GM10266 (cell line): ENCODE measurements at regions not wholly inside any gene's neighbourhood (a gene's known extent, or its start where the extent isn't known, plus 50 kb on each side); places are given as distances from the start of the nearest gene placed in this dataset.

ENCODE experiments used
- DNase-seq: peaks from one replicate; pipeline ENCODE4 v3.0.0; 2012; ENCODE audit errors: extremely low spot score
- TF ChIP-seq, protein P1 (sequence below): IDR thresholded peaks from 2 replicates; pipeline ENCODE4 v1.5.1; 2012; ENCODE audit warnings: mild to moderate bottlenecking, low read depth; ENCODE audit not compliant: control insufficient read depth, insufficient read depth; ENCODE audit errors: missing control alignments

DNA sequence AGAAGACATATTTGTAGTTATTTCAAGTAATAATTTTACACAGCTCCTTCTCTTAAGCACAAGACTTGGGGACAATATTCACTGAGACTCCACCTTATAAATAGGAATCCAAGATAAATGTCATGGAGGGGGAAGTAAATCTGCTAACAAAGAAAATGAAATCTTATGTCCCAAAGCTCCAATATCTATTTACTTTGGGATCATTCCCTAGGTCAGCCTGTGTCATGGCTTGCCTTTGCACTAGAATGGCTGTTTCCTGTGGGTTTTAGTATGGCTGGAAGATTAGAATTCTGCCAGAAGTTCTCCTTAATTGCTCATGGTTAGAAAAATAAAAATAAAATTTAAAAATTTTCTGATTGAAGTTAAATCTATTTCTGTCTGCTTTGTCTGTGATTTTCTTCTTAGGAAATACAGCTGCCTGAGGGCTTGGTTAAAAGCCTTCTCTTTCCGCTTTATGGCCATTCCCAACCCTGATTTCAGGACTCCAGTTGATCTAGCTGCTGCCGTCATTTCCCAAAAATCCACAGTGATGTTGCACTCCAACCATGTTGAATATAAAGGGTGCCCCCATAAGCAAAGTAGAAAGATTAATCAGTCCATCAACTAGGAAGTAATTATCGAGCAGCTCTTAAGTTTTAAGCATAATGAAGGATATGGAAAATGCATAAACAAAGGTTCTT lies 326.4 kb upstream of the LYPLAL1 start:
- DNase-seq = no peak
- TF ChIP-seq, protein P1, sequence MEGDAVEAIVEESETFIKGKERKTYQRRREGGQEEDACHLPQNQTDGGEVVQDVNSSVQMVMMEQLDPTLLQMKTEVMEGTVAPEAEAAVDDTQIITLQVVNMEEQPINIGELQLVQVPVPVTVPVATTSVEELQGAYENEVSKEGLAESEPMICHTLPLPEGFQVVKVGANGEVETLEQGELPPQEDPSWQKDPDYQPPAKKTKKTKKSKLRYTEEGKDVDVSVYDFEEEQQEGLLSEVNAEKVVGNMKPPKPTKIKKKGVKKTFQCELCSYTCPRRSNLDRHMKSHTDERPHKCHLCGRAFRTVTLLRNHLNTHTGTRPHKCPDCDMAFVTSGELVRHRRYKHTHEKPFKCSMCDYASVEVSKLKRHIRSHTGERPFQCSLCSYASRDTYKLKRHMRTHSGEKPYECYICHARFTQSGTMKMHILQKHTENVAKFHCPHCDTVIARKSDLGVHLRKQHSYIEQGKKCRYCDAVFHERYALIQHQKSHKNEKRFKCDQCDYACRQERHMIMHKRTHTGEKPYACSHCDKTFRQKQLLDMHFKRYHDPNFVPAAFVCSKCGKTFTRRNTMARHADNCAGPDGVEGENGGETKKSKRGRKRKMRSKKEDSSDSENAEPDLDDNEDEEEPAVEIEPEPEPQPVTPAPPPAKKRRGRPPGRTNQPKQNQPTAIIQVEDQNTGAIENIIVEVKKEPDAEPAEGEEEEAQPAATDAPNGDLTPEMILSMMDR = no peak

DNA sequence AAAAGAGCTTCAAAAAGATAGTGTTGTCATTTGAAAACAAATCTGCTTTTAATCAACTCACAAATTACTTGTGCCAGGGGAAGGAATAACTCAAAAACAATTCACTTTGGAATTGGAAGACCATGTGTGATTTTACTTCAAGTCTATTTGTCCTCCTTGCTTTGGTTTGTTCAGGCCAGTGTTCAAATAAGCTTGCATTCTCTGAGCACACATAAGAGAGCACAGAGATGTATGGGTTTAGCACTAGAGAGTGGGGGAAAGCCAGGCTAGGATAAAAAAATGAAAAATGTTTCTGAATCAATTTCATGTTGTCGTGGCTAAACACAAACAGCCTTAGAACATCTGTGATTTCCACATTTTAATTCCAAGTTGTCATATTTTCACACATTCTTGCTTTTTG lies 325.7 kb upstream of the LYPLAL1 start:
- TF ChIP-seq, protein P1 = no peak
- DNase-seq = no peak

DNA sequence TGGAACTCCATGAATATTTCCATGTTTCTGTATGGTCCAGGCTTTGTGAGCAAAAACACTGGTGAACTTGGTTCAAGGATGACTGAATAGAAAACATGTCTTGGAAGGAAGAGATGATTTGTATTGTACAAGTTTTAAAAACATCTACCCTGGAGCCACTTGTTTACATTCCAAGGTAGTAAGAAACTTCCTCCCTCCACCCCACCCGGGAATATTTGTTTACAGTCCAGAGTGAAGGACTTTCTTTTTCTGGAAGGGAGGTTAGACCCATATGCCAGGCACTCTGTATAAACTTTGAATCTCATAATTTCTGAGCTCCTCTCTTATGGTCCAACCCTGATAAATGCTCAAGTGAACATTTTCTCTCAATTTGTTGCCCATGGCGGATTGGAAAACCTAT lies 323.3 kb upstream of the LYPLAL1 start:
- no peak for DNase-seq
- TF ChIP-seq, protein P1 = no peak

DNA sequence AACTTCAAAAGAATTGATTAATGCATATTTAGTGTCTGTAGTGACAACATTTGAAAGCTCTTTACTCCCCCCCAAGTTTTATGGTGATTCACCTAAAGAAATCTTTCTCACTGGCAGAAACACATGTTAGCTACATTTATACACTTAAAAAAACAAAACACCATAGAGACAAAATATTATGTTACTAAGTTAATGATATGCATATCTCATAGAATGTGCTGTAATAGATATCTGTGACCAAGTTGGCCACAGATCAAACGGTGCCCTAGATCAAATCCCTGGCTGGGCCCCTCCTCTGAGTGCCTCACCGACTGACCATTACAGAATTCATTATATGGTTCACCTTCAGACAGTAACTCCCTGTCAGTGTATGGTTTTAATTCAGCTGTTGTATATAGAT lies 322.1 kb upstream of the LYPLAL1 start:
- TF ChIP-seq, protein P1 = no peak
- DNase-seq = no peak

DNA sequence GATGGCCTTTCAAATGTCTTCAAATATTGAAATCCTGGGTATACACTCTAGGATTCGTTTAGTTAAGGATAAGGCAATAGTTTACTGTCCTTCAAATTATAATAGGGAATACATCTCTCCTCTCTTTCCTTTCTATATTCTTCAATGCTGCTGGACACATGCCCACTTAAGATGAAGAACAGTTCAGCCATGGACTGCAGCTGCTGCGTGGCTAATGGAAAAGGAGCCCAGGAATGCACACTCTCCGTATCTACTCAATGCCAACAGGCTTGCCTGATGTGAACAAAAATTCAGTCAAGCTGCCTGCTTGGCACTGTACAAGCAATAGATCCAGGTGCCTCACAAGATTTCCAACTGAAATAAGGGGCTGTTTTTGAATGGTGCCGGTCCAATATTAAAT lies 321.2 kb upstream of the LYPLAL1 start:
- DNase-seq = no peak
- TF ChIP-seq, protein P1 = no peak

DNA sequence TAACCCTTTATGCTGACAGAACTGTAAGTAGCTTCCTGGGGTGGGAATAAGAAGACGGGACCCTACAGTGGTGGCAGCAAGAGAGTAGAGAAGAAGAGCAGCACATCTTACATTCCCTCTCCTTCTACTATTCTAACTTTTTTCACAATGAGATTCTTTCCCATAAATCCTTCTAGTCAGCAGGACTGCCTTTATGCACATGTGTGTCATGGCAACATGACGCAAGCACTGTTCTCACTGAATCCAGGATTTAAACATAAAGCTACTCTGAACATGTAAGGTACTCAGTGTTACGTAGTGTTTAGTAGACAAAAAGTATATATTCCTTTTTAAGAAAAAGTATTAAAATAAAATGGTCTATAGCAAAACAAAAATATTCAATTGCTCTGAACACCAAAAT lies 309.7 kb upstream of the LYPLAL1 start:
- no peak for DNase-seq
- TF ChIP-seq, protein P1 = no peak

DNA sequence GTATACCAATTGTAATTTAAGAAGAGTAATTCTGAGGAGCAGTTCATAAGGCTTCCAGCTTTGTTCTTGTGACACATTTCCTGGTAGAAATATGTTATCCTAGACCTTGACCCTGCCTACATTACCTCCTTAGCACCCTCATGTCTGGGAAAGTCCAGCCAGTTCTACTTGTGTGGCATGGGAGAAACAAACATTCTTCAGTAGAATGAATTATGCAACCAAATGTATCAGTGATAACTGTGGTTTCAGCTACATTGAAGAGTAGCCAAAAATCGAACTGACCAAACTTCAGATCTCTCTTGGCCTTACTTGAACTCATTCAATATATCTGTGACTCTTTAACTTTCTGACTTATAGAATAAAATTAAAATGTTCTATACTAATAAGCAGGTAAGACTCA lies 308.1 kb upstream of the LYPLAL1 start:
- DNase-seq = no peak

More for the DNA sequence above, 308.1 kb upstream of the LYPLAL1 start:
- TF ChIP-seq, protein P1 = no peak
